HepG2 (cell line): ENCODE measurements at regions not wholly inside any gene's neighbourhood (a gene's known extent, or its start where the extent isn't known, plus 50 kb on each side); places are given as distances from the start of the nearest gene placed in this dataset.

Experiments used
- CSRNP2 ChIP-seq: sonication (generic); formaldehyde crosslinking; conservative IDR thresholded peaks from 2 replicates; pipeline ENCODE4 v1.8.0; 2022; ENCODE audit warnings: low read depth, missing genetic modification reagents
- HOXA9 ChIP-seq: sonication (generic); formaldehyde crosslinking; IDR thresholded peaks from 2 replicates; pipeline ENCODE4 v1.8.1; 2022; ENCODE audit warnings: missing genetic modification reagents, mild to moderate bottlenecking, moderate library complexity, borderline replicate concordance
- RFXAP ChIP-seq: sonication (generic); formaldehyde crosslinking; IDR thresholded peaks from 2 replicates; pipeline ENCODE4 v1.4.0; 2020; ENCODE audit warnings: missing genetic modification reagents, borderline replicate concordance
- SPEN ChIP-seq: sonication (generic); formaldehyde crosslinking; IDR thresholded peaks from 2 replicates; pipeline ENCODE4 v1.5.1; 2020; ENCODE audit warnings: low read depth, mild to moderate bottlenecking, missing genetic modification reagents
- ZNF124 ChIP-seq: sonication (generic); formaldehyde crosslinking; IDR thresholded peaks from 2 replicates; pipeline ENCODE4 v1.4.0; 2020; ENCODE audit warnings: missing genetic modification reagents

GRCh38 chrX:56882581-56882980, 112.8 kb downstream of the SPIN3 start (continued):
- TF ChIP-seq CSRNP2 (CRISPR knock-in tag): no peak
- no peak for TF ChIP-seq SPEN
- no peak for TF ChIP-seq ZNF124 (CRISPR knock-in tag)
- TF ChIP-seq HOXA9 (CRISPR knock-in tag): no peak
- TF ChIP-seq RFXAP: no peak
